Lower leg skin (tissue), 4 donors: ENCODE measurements at regions not wholly inside any gene's neighbourhood (a gene's known extent, or its start where the extent isn't known, plus 50 kb on each side); places are given as distances from the start of the nearest gene placed in this dataset.

Experiments
- DNase-seq, 2 donors: peaks; one replicate each; pipeline ENCODE4 v3.0.0-alpha.2; 2019; ENCODE audit warnings: low spot score in 2 of 2
- H3K4me3 ChIP-seq: fragments of 200-600 bp; sonication (generic); 2 replicates; pipeline ENCODE4 v1.5.1; 2017; ENCODE audit warnings: mild to moderate bottlenecking, low read depth; ENCODE audit not compliant: poor library complexity, severe bottlenecking
- POLR2A ChIP-seq, 2 donors: fragments of 450-650 bp; IDR thresholded peaks; one replicate each; pipeline ENCODE4 v1.6.1; 2016 to 2017; ENCODE audit warnings: antibody characterized with exemption in 2 of 2, mild to moderate bottlenecking in 1 of 2, moderate library complexity in 1 of 2
- WGBS, 2 donors: methylation state at CpG; one replicate each; pipeline ENCODE4 v1.1.5; 2018; 5-methylcytosine and 5-hydroxymethylcytosine counted together
- intact Hi-C: fragments of 100-400 bp; cut with DNase I; formaldehyde crosslinking; loops from one replicate; pipeline ENCODE4 v1.15.0; 2023; ENCODE audit warnings: low total_unique reads
- TF ChIP-seq, protein P1 (sequence below), 3 donors: fragments of 450-650 bp; IDR thresholded peaks; one replicate each; pipeline ENCODE4 v1.5.1; 2016; ENCODE audit warnings: antibody characterized with exemption in 3 of 3, mild to moderate bottlenecking in 3 of 3, moderate library complexity in 2 of 3

DNA sequence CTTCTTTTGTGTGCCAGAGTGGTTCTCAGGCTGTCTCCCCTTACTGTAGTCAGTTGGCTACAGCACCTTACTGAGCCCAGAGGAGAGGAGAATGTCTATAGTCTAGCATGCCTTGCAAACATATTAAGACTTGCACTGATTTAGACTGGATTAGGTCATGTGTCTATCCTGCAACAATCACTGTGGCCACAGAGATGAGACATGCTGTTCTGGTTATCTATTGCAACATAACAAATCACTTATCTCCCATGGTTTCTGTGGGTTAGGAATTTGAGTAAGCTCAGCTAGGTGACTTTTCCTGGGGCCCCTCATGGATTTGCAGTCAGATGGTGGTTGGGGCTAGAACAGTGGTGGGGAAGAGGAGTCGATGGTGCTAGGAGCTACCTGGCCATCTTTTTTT lies 261.3 kb downstream of the SOD2 start:
- 76 to 88% methylated on average over 1 of the region's 1 CpG for WGBS, 2 donors
- no peak overlapping the region for H3K4me3 ChIP-seq
- TF ChIP-seq, protein P1, sequence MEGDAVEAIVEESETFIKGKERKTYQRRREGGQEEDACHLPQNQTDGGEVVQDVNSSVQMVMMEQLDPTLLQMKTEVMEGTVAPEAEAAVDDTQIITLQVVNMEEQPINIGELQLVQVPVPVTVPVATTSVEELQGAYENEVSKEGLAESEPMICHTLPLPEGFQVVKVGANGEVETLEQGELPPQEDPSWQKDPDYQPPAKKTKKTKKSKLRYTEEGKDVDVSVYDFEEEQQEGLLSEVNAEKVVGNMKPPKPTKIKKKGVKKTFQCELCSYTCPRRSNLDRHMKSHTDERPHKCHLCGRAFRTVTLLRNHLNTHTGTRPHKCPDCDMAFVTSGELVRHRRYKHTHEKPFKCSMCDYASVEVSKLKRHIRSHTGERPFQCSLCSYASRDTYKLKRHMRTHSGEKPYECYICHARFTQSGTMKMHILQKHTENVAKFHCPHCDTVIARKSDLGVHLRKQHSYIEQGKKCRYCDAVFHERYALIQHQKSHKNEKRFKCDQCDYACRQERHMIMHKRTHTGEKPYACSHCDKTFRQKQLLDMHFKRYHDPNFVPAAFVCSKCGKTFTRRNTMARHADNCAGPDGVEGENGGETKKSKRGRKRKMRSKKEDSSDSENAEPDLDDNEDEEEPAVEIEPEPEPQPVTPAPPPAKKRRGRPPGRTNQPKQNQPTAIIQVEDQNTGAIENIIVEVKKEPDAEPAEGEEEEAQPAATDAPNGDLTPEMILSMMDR (IDR thresholded peaks at IDR 0.05) = no peak
- no peak for TF ChIP-seq POLR2A (IDR thresholded peaks at IDR 0.05)
- no peak for DNase-seq
- intact Hi-C loops = no loop called here

DNA sequence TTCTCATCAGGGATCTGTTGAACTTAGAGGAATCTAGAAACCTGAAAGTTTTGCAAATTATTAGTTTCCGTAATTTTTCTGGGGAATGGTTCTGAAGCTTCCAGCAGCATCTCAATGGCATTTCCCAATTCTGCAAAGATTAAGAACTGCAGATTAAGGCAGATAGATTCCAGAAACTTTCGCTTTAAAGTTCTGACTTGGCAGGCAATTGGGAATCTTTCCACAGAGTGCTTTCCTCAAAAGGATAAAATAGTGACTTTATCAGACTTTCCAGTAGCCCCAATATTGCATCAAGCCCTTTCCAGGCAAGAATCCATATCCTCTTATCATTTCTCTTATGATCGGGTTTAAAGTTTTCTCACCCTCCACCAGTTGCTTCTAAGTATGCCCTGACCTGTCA lies 261.1 kb downstream of the FNDC1 start:
- DNase-seq = no peak
- no peak overlapping the region for H3K4me3 ChIP-seq
- intact Hi-C loops = no loop called here
- no peak for TF ChIP-seq POLR2A (IDR thresholded peaks at IDR 0.05)
- TF ChIP-seq, protein P1 (IDR thresholded peaks at IDR 0.05) = no peak
- WGBS, 2 donors = 57 to 68% methylated on average over 3 of the region's 3 CpGs

DNA sequence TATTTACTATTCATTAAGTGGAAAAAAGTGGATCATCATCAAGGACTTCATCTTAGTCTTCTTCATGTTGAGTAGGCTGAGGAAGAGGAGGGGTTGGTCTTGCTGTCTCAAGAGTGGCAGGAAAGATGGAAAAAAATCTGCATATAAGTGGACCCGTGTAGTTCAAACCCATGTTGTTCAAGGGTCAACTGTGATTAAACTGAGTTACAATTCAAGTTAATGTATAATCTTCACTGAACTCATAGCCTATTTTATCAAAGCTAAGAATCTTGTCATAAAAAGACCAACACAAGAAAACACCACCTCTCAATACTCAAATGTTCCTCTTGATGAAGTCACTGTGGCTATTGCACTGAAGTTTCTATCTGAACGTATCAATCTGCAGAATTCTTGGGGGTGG lies 260.2 kb downstream of the FNDC1 start:
- WGBS, 2 donors = 74 to 76% methylated on average over 2 of the region's 2 CpGs
- intact Hi-C loops = no loop called here
- DNase-seq = no peak
- TF ChIP-seq POLR2A (IDR thresholded peaks at IDR 0.05) = no peak
- TF ChIP-seq, protein P1 (IDR thresholded peaks at IDR 0.05) = no peak
- H3K4me3 ChIP-seq = no peak overlapping the region

DNA sequence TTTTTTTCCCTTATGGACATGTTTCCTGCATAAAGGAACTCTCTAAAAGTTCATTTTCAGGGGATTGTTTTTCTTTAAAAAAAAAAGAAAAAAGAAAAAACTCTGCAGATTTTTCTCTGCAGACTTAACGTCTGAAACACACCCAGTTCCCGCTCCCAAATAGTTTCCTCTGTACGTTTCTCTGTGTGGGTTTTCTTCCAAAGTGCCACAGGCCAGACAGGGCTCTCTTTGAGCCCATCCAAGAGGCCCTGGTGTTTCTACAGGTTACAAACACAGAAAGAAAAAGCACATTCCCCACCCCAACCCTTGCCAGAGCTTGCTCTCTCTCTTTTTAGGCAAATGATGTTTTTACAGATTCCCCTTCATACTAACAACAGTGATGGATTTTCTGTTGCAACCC lies 258.6 kb downstream of the FNDC1 start:
- intact Hi-C loops = no loop called here
- no peak for DNase-seq
- WGBS, 2 donors = 34 to 42% methylated on average over 3 of the region's 3 CpGs
- H3K4me3 ChIP-seq = no peak overlapping the region
- no peak for TF ChIP-seq POLR2A (IDR thresholded peaks at IDR 0.05)
- TF ChIP-seq, protein P1 (IDR thresholded peaks at IDR 0.05) = no peak

DNA sequence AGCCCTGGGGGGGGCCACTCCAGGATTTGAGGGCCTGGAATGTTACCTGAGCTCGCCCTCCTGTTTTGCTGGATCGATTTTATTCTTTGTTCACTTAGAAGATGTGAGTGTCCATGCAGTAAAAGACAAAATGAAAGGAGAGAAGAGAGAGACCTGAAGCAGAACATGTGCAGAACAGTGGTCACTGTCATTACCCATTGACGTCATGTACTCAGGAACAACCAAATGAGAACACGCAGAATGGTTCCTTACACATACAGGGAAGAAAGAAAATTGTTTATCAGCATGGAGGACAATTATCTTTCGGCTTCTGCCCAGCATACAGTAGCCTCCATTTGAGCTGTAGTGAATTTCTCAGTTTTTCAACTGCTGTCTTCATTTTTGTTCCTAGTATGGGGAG lies 258.1 kb downstream of the FNDC1 start:
- no peak overlapping the region for H3K4me3 ChIP-seq
- TF ChIP-seq, protein P1 (IDR thresholded peaks at IDR 0.05) = no peak
- TF ChIP-seq POLR2A (IDR thresholded peaks at IDR 0.05) = no peak

DNA sequence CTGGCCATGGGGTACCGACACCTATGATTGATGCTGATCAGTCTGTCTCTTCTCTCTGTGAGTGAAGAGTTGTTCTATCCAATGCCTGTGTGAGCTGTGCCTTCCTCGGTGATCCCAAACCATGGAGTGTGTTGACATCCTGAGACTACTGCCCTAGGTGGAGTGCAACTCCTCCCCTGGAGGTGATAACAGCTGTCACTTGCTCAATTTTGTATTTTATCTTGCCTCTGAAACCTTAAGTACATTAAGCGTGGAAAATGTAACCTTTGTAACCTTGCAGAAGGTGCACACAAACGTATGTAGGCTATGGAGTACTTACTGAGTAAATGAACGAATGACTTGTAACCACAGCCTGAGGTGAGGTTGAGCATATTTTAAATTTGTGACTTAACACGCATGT lies 256.2 kb downstream of the FNDC1 start:
- no peak for DNase-seq
- H3K4me3 ChIP-seq = no peak overlapping the region
- WGBS, 2 donors = 89 to 96% methylated on average over 6 of the region's 6 CpGs
- TF ChIP-seq, protein P1 (IDR thresholded peaks at IDR 0.05) = no peak
- TF ChIP-seq POLR2A (IDR thresholded peaks at IDR 0.05) = no peak
- intact Hi-C loops = no loop called here

More for the DNA sequence above, 258.1 kb downstream of the FNDC1 start:
- no peak for DNase-seq
- intact Hi-C loops = no loop called here
- WGBS, 2 donors = 69 to 78% methylated on average over 5 of the region's 5 CpGs
